NCI-H2081 (cell line): ENCODE measurements at regions not wholly inside any gene's neighbourhood (a gene's known extent, or its start where the extent isn't known, plus 50 kb on each side); places are given as distances from the start of the nearest gene placed in this dataset.
"Not testable (repeated sequence)": the region's sequence is repeated elsewhere in the genome, so short reads cannot be mapped to it uniquely, and the experiment has no call there.

Source experiments
- DNase-seq, 2 experiments: peaks; one replicate each; lab custom pipeline; 2025; lab: John Stamatoyannopoulos, UW

GRCh38 chr5:130955041-130955440, 210.0 kb downstream of the HINT1 start:
- no peak for DNase-seq

- DNase-seq: no peak
These were observed 210.7 kb downstream of the HINT1 start for GRCh38 chr5:130954336-130954735.

- no peak for DNase-seq
These were observed 226.0 kb downstream of the HINT1 start for GRCh38 chr5:130939059-130939458.

- no peak for DNase-seq
These were observed 228.0 kb downstream of the HINT1 start for GRCh38 chr5:130937046-130937445.

GRCh38 chr5:130923543-130924124, 241.4 kb downstream of the HINT1 start:
- DNase-seq: no peak

GRCh38 chr5:130912088-130912487, 253.0 kb downstream of the HINT1 start:
- no peak for DNase-seq

- no peak for DNase-seq
These were observed 256.9 kb downstream of the HINT1 start for GRCh38 chr5:130908186-130908585.

- DNase-seq: peak; percentile 24 to 72
These were observed 267.4 kb downstream of the HINT1 start for GRCh38 chr5:130897537-130898195.

GRCh38 chr5:130897181-130897536, 267.9 kb downstream of the HINT1 start:
- not testable (repeated sequence) for DNase-seq

- DNase-seq: no peak
These were observed 268.4 kb downstream of the HINT1 start for GRCh38 chr5:130896636-130897035.

- DNase-seq: no peak
These were observed 272.1 kb downstream of the HINT1 start for GRCh38 chr5:130893006-130893405.

GRCh38 chr5:130890610-130891009, 274.4 kb downstream of the HINT1 start:
- no peak for DNase-seq

- no peak for DNase-seq
These were observed 279.4 kb downstream of the HINT1 start for GRCh38 chr5:130885691-130886090.

- DNase-seq: no peak
These were observed 280.0 kb downstream of the HINT1 start for GRCh38 chr5:130885027-130885426.

GRCh38 chr5:130884023-130884422, 281.0 kb downstream of the HINT1 start:
- no peak for DNase-seq

GRCh38 chr5:130875656-130876055, 289.4 kb downstream of the HINT1 start:
- no peak for DNase-seq

GRCh38 chr5:130874861-130875417, 290.1 kb downstream of the HINT1 start:
- DNase-seq: no peak

- DNase-seq: peak in 1 of 2 experiments; percentile 0
These were observed 293.5 kb downstream of the HINT1 start for GRCh38 chr5:130871346-130872086.

GRCh38 chr5:130870691-130871090, 294.4 kb downstream of the HINT1 start:
- no peak for DNase-seq

- DNase-seq: no peak
These were observed 296.7 kb downstream of the HINT1 start for GRCh38 chr5:130868186-130868840.

- no peak for DNase-seq
These were observed 319.8 kb downstream of the HINT1 start for GRCh38 chr5:130845049-130845765.
